Subcutaneous abdominal adipose tissue (tissue), 5 donors: ENCODE measurements at regions not wholly inside any gene's neighbourhood (a gene's known extent, or its start where the extent isn't known, plus 50 kb on each side); places are given as distances from the start of the nearest gene placed in this dataset.
"Not testable (repeated sequence)": the region's sequence is repeated elsewhere in the genome, so short reads cannot be mapped to it uniquely, and the experiment has no call there.

Experiments
- H3K27ac ChIP-seq: one replicate; pipeline ENCODE4 v1.7.0; 2013; ENCODE audit warnings: low read depth, mild to moderate bottlenecking, inconsistent platforms, low read length, moderate library complexity
- H3K27me3 ChIP-seq, 5 donors: one replicate each; pipeline ENCODE4 v1.7.0; 2013; ENCODE audit warnings: low read length in 5 of 5, inconsistent platforms in 1 of 5; ENCODE audit not compliant: control insufficient read depth in 5 of 5, insufficient read depth in 4 of 5
- H3K36me3 ChIP-seq, 5 donors: one replicate each; pipeline ENCODE4 v1.7.0; 2013; ENCODE audit warnings: low read length in 5 of 5; ENCODE audit not compliant: control insufficient read depth in 5 of 5, insufficient read depth in 5 of 5
- H3K4me1 ChIP-seq, 5 donors: one replicate each; pipeline ENCODE4 v1.7.0; 2013; ENCODE audit warnings: low read length in 5 of 5, mild to moderate bottlenecking in 3 of 5, moderate library complexity in 1 of 5; ENCODE audit not compliant: control insufficient read depth in 5 of 5, insufficient read depth in 5 of 5
- H3K4me3 ChIP-seq, 5 donors: one replicate each; pipeline ENCODE4 v1.7.0; 2013; ENCODE audit warnings: low read length in 5 of 5, low read depth in 1 of 5
- H3K9ac ChIP-seq, 5 donors: one replicate each; pipeline ENCODE4 v1.7.0; 2013; ENCODE audit warnings: low read length in 5 of 5, mild to moderate bottlenecking in 4 of 5, moderate library complexity in 3 of 5
- H3K9me3 ChIP-seq, 5 donors: one replicate each; pipeline ENCODE4 v1.7.0; 2013; ENCODE audit warnings: low read length in 5 of 5; ENCODE audit not compliant: control insufficient read depth in 5 of 5
- donor health status: healthy.
- donor health status: healthy.
- donor health status: healthy.
- donor health status: healthy.
- donor health status: healthy.

- Histone ChIP-seq H3K27me3 (no peaks in the 10 kb centered on the region), H3K27ac (no peak overlapping the region), H3K4me1 (peaks cover 0 to 19% (median 12%) of the 10 kb centered on the region in 5 donors)
Observed at GRCh38 chr12:127170226-127171180, 1096.5 kb upstream of the TMEM132C start.

GRCh38 chr12:127172861-127173260, 1094.1 kb upstream of the TMEM132C start:
- H3K4me1 ChIP-seq, result peaks cover 0 to 16% (median 12%) of the 10 kb centered on the region in 5 donors
- peaks cover 7 to 17% (median 15%) of the 10 kb centered on the region in 5 donors for H3K9me3 ChIP-seq
- H3K4me3 ChIP-seq, result no peak overlapping the region
- H3K27me3 ChIP-seq, result no peaks in the 10 kb centered on the region
- H3K36me3 ChIP-seq, result no peaks in the 10 kb centered on the region
- no peak overlapping the region for H3K9ac ChIP-seq
- H3K27ac ChIP-seq, result no peak overlapping the region

More at GRCh38 chr12:127170226-127171180, 1096.5 kb upstream of the TMEM132C start:
- Histone ChIP-seq H3K9ac (peak overlapping the region in 2 of 5 donors; percentile 9 to 33), H3K9me3 (no peaks in the 10 kb centered on the region), H3K4me3 (no peak overlapping the region), H3K36me3 (no peaks in the 10 kb centered on the region)

DNA sequence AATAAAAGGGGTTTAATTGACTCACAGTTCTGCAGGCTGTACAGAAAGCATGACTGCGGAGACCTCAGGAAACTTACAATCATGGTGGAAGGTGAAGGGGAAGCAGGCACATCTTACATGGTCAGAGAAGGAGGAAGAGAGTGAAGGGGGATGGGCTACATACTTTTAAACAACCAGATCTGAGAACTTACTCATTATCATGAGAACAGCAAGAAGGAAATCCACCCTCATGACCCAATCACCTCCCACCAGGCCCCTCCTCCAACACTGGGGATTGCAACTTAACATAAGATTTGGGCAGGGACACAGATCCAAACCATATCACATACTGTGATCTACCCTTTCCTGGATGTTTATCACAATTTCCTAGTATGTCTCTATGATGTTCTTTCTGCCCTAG, 1093.0 kb upstream of the TMEM132C start:
- Histone ChIP-seq H3K4me1 (peaks cover 0 to 16% (median 12%) of the 10 kb centered on the region in 5 donors), H3K9me3 (peaks cover 7 to 20% (median 15%) of the 10 kb centered on the region in 5 donors)
- not testable (repeated sequence) for H3K27me3 ChIP-seq, H3K36me3 ChIP-seq, H3K27ac ChIP-seq, H3K4me3 ChIP-seq, H3K9ac ChIP-seq

DNA sequence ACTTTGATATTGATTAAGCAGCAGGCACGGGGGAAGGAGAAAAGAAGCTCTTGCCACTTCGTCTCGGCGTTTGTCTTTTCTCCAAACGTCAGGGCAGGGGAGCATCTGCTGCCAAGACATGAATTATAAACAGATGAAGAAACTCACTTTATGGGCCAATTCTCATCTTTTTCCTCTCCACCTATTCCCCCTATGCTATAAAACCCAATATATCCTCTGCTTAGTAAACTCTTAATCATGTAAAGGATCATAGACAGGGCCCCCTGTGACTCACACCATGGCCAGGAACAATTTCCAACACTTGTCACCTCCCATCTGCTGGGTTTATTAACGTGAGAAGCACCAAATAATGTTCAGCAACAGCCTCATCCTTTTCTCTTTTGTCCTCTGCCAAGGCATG, 1092.1 kb upstream of the TMEM132C start:
- H3K4me1 ChIP-seq, result peaks cover 0 to 19% (median 12%) of the 10 kb centered on the region in 5 donors
- H3K27ac ChIP-seq, result peak overlapping the region; percentile 30
- no peak overlapping the region for H3K9ac ChIP-seq
- H3K4me3 ChIP-seq, result no peak overlapping the region
- peaks cover 7 to 20% (median 15%) of the 10 kb centered on the region in 5 donors for H3K9me3 ChIP-seq
- no peaks in the 10 kb centered on the region for H3K27me3 ChIP-seq
- no peaks in the 10 kb centered on the region for H3K36me3 ChIP-seq

- Histone ChIP-seq H3K9ac (no peak overlapping the region), H3K4me1 (peaks cover 0 to 14% (median 7%) of the 10 kb centered on the region in 5 donors), H3K27ac (no peak overlapping the region), H3K36me3 (no peaks in the 10 kb centered on the region), H3K9me3 (peaks cover 7 to 20% (median 15%) of the 10 kb centered on the region in 5 donors), H3K4me3 (no peak overlapping the region), H3K27me3 (no peaks in the 10 kb centered on the region)
Observed at GRCh38 chr12:127175361-127175760, 1091.6 kb upstream of the TMEM132C start.

GRCh38 chr12:127176804-127177203, 1090.2 kb upstream of the TMEM132C start:
- peaks cover 0 to 6% (median 0%) of the 10 kb centered on the region in 5 donors for H3K4me1 ChIP-seq
- no peak overlapping the region for H3K27ac ChIP-seq
- H3K36me3 ChIP-seq, result no peaks in the 10 kb centered on the region
- no peaks in the 10 kb centered on the region for H3K27me3 ChIP-seq
- H3K9me3 ChIP-seq, result peaks cover 7 to 20% (median 15%) of the 10 kb centered on the region in 5 donors
- no peak overlapping the region for H3K4me3 ChIP-seq
- no peak overlapping the region for H3K9ac ChIP-seq

DNA sequence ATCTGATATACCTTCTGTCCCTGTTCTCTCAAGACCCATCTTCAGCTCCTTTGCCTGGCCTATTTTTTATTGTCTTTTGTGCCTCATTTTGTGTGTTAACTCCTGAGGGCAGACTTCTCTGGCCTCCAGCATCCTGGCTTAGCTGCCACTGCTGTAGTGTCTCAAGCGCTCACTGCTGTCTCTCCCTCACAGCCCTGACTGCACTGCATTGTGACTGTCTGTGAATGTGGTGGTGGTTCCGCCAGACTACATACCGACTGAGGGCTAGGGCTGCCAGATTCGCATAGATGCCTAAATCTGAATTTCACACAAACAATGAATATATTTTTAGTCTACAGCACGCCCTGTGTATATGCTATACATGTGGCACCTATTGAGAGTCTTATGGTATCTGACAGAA, 1088.9 kb upstream of the TMEM132C start:
- Histone ChIP-seq H3K27ac (no peak overlapping the region), H3K9ac (no peak overlapping the region), H3K4me3 (no peak overlapping the region), H3K27me3 (no peaks in the 10 kb centered on the region), H3K9me3 (peaks cover 7 to 20% (median 15%) of the 10 kb centered on the region in 5 donors), H3K36me3 (no peaks in the 10 kb centered on the region), H3K4me1 (peaks cover 0 to 6% (median 0%) of the 10 kb centered on the region in 5 donors)

GRCh38 chr12:127178463-127178862, 1088.5 kb upstream of the TMEM132C start:
- no peak overlapping the region for H3K4me3 ChIP-seq
- H3K9me3 ChIP-seq, result peaks cover 7 to 20% (median 15%) of the 10 kb centered on the region in 5 donors
- no peak overlapping the region for H3K27ac ChIP-seq
- no peak overlapping the region for H3K9ac ChIP-seq
- no peaks in the 10 kb centered on the region for H3K36me3 ChIP-seq
- no peaks in the 10 kb centered on the region for H3K27me3 ChIP-seq
- H3K4me1 ChIP-seq, result peaks cover 0 to 6% (median 0%) of the 10 kb centered on the region in 5 donors

DNA sequence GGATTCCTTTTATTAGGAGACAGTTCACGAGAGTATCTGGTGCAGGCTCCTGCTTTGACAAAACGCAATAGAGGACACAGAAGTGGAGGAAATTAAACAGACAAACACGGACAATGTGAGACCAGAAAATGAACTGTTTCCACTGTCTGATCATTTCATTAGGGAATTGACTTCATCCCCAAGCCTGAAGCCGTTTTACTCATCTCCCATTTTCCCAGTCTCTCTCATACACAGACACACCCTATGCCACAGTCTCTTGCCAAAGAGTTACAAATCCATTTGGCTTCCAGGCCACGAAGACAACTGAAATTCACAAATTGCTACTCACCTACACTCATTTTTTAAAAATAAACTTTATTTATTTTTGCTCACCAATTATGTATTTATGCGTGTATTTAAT, 1087.8 kb upstream of the TMEM132C start:
- Histone ChIP-seq H3K4me3 (no peak overlapping the region), H3K36me3 (no peaks in the 10 kb centered on the region), H3K4me1 (peaks cover 0 to 6% (median 0%) of the 10 kb centered on the region in 5 donors), H3K9me3 (peaks cover 7 to 20% (median 15%) of the 10 kb centered on the region in 5 donors), H3K27ac (no peak overlapping the region), H3K9ac (no peak overlapping the region), H3K27me3 (no peaks in the 10 kb centered on the region)

GRCh38 chr12:127182018-127182417, 1085.0 kb upstream of the TMEM132C start:
- Histone ChIP-seq H3K36me3 (no peaks in the 10 kb centered on the region), H3K4me3 (peak overlapping the region in 1 of 5 donors; percentile 32), H3K9ac (no peak overlapping the region), H3K27ac (no peak overlapping the region), H3K27me3 (no peaks in the 10 kb centered on the region), H3K9me3 (peaks cover 2 to 11% (median 5%) of the 10 kb centered on the region in 5 donors), H3K4me1 (peaks cover 0 to 4% (median 0%) of the 10 kb centered on the region in 5 donors)
